PC-3 (cell line): ENCODE measurements at regions not wholly inside any gene's neighbourhood (a gene's known extent, or its start where the extent isn't known, plus 50 kb on each side); places are given as distances from the start of the nearest gene placed in this dataset.
A peak's percentile ranks its signal among the peaks of the same experiment; 100 is the strongest.

Experiments
- ATAC-seq: fragments of 200-7000 bp; cut with Tn5 transposase; 2 replicates; pipeline ENCODE4 v1.9.1; 2020; ENCODE audit warnings: mild to moderate bottlenecking, moderate library complexity
- BruUV-seq: library from RNA; stranded (reverse); fragments of 400-500 nt; replicated peaks from 2 replicates; lab custom pipeline; 2021; lab: Mats Ljungman, UMichigan
- CTCF ChIA-PET: fragments of 300-600 bp; sonication (Branson Sonifier 250); formaldehyde crosslinking; loops from one replicate; lab custom pipeline; 2022; ENCODE audit warnings: antibody characterized with exemption; lab: Charles Lee
- POLR2A ChIA-PET: fragments of 300-600 bp; sonication (Branson Sonifier 250); formaldehyde crosslinking; loops from one replicate; lab custom pipeline; 2022; ENCODE audit warnings: antibody characterized with exemption; ENCODE audit not compliant: unreplicated experiment; lab: Charles Lee
- DNase-seq: peaks from one replicate; pipeline ENCODE4 v3.0.0-alpha.2; 2015
- H2AFZ ChIP-seq: fragments of 300-600 bp; sonication (generic); 2 replicates; pipeline ENCODE4 v1.6.0; 2016; ENCODE audit warnings: antibody characterized with exemption, low read length
- H3F3A ChIP-seq: fragments of 300-600 bp; sonication (generic); one replicate; pipeline ENCODE4 v1.6.0; 2017; ENCODE audit warnings: antibody characterized with exemption, low read length, control low read depth, mild to moderate bottlenecking; ENCODE audit not compliant: unreplicated experiment
- H3K27ac ChIP-seq: fragments of 300-600 bp; sonication (generic); 2 replicates; pipeline ENCODE4 v1.5.1; 2016; ENCODE audit warnings: mild to moderate bottlenecking, low read length
- H3K27me3 ChIP-seq: fragments of 300-600 bp; sonication (generic); 2 replicates; pipeline ENCODE4 v1.6.1; 2016; ENCODE audit warnings: low read length, mixed read lengths
- H3K36me3 ChIP-seq: fragments of 300-600 bp; sonication (generic); 2 replicates; pipeline ENCODE4 v1.6.1; 2016; ENCODE audit warnings: low read depth, mixed run types, low read length, mixed read lengths
- H3K4me1 ChIP-seq: fragments of 300-600 bp; sonication (generic); 2 replicates; pipeline ENCODE4 v1.5.1; 2016; ENCODE audit warnings: low read length; ENCODE audit not compliant: insufficient read depth
- H3K4me2 ChIP-seq: fragments of 300-600 bp; sonication (generic); 2 replicates; pipeline ENCODE4 v1.6.0; 2016; ENCODE audit warnings: low read length
- H3K4me3 ChIP-seq: fragments of 300-600 bp; sonication (generic); 2 replicates; pipeline ENCODE4 v1.5.1; 2016; ENCODE audit warnings: mild to moderate bottlenecking, low read length, mixed read lengths
- H3K79me2 ChIP-seq: fragments of 300-600 bp; sonication (generic); 2 replicates; pipeline ENCODE4 v1.6.1; 2017; ENCODE audit warnings: low read length, mixed read lengths
- H3K9ac ChIP-seq: fragments of 300-600 bp; sonication (generic); 2 replicates; pipeline ENCODE4 v1.6.0; 2016; ENCODE audit warnings: mild to moderate bottlenecking, low read length
- H3K9me2 ChIP-seq: fragments of 300-600 bp; sonication (generic); replicated peaks from 2 replicates; pipeline ENCODE4 v1.6.1; 2016; ENCODE audit warnings: mixed run types, low read length, mixed read lengths
- H3K9me3 ChIP-seq: fragments of 300-600 bp; sonication (generic); 2 replicates; pipeline ENCODE4 v1.6.1; 2016; ENCODE audit warnings: low read length, mixed read lengths
- H4K20me1 ChIP-seq: fragments of 300-600 bp; sonication (generic); 2 replicates; pipeline ENCODE4 v1.6.1; 2016; ENCODE audit warnings: low read length, mixed read lengths
- CTCF ChIP-seq: fragments of 300-600 bp; sonication (generic); conservative IDR thresholded peaks from 2 replicates; pipeline ENCODE4 v1.5.1; 2017; ENCODE audit warnings: antibody characterized with exemption, low read depth, mild to moderate bottlenecking, low read length
- EZH2 ChIP-seq: fragments of 300-600 bp; sonication (generic); IDR thresholded peaks from one replicate; pipeline ENCODE4 v1.6.1; 2017; ENCODE audit warnings: antibody characterized with exemption, mild to moderate bottlenecking, low read length; ENCODE audit not compliant: unreplicated experiment
- EZH2phosphoT487 ChIP-seq: fragments of 300-600 bp; sonication (generic); IDR thresholded peaks from 2 replicates; pipeline ENCODE4 v1.6.1; 2018; ENCODE audit warnings: mild to moderate bottlenecking, antibody characterized with exemption, low read length, borderline replicate concordance
- intact Hi-C: fragments of 100-400 bp; cut with micrococcal nuclease; formaldehyde crosslinking; loops from 2 replicates; pipeline ENCODE4 v1.9.0; 2023

GRCh38 chr11:25309818-25310217 lies 813.0 kb downstream of the LUZP2 start:
- H3F3A ChIP-seq = no peaks in the 10 kb centered on the region
- H4K20me1 ChIP-seq = no peaks in the 10 kb centered on the region
- DNase-seq (no peak), ATAC-seq (no peak)
- H3K27me3 ChIP-seq = no peaks in the 10 kb centered on the region
- peaks cover 2% of the 10 kb centered on the region; the same call in 1 of the 2 replicates for H3K9me3 ChIP-seq
- H3K36me3 ChIP-seq = no peaks in the 10 kb centered on the region
- no peaks in the 10 kb centered on the region for H3K9me2 ChIP-seq
- H3K27ac ChIP-seq = no peak overlapping the region
- no TSS peak for BruUV-seq
- ChIA-PET CTCF (no interaction called here), POLR2A (no interaction called here)
- TF ChIP-seq EZH2 = no peak
- TF ChIP-seq CTCF = no peak
- no peak for TF ChIP-seq EZH2phosphoT487
- H3K79me2 ChIP-seq = no peaks in the 10 kb centered on the region
- H3K4me2 ChIP-seq = no peak overlapping the region
- H2AFZ ChIP-seq = no peak overlapping the region
- no peaks in the 10 kb centered on the region for H3K4me1 ChIP-seq
- intact Hi-C loops = no loop called here
- H3K4me3 ChIP-seq = no peak overlapping the region
- H3K9ac ChIP-seq = no peak overlapping the region

- H3K4me3 ChIP-seq = no peak overlapping the region
- intact Hi-C loops = no loop called here
- POLR2A ChIA-PET = no interaction called here
- H3K4me1 ChIP-seq = 0 out of 2 replicates have a peak, but pooled peaks cover 4% of the 10 kb centered on the region
- CTCF ChIA-PET = interaction anchor here (0.5 kb wide), 1 partner anchor 664 kb away, joined by 11 read pairs; no protein-coding TSS in a partner anchor
- no peaks in the 10 kb centered on the region for H3K79me2 ChIP-seq
- no peaks in the 10 kb centered on the region for H3K27me3 ChIP-seq
- no peak overlapping the region for H3K27ac ChIP-seq
- H3K9me3 ChIP-seq = peaks cover 5% of the 10 kb centered on the region; the same call in 1 of the 2 replicates
- H3K4me2 ChIP-seq = no peak overlapping the region
- no peaks in the 10 kb centered on the region for H3K36me3 ChIP-seq
- H2AFZ ChIP-seq = no peak overlapping the region
- H3K9ac ChIP-seq = no peak overlapping the region
- H3F3A ChIP-seq = no peaks in the 10 kb centered on the region
- ATAC-seq (peak; percentile 42), DNase-seq (peak; percentile 59)
- TF ChIP-seq EZH2 (no peak), CTCF (no peak), EZH2phosphoT487 (no peak)
- no TSS peak for BruUV-seq
- no peaks in the 10 kb centered on the region for H3K9me2 ChIP-seq
- no peaks in the 10 kb centered on the region for H4K20me1 ChIP-seq
These were observed 820.4 kb downstream of the LUZP2 start for GRCh38 chr11:25317216-25317615.

DNA sequence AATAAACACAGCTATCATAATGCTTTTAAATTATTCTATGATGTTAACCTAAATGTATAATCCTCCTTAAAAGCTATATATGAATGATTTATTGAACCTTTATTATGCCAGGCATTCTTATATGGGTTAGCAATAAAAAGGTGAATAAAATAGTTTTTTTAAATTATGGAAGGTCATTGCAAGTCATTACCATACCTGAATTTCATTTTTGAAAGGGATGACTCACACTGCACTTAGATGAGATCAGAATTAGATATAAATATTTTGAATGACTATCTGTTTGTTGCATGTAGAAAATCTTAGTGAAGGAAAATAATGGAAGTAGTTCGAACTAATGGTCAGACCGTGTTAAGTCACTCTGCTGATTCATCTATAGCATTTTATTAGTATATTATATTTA lies 822.3 kb downstream of the LUZP2 start:
- no peak overlapping the region for H3K4me3 ChIP-seq
- H4K20me1 ChIP-seq = no peaks in the 10 kb centered on the region
- TF ChIP-seq CTCF (no peak), EZH2 (no peak), EZH2phosphoT487 (no peak)
- ChIA-PET POLR2A (interaction anchor here (0.6 kb wide), 1 partner anchor 351 kb away, joined by 6 read pairs; no protein-coding TSS in a partner anchor), CTCF (no interaction called here)
- intact Hi-C loops = no loop called here
- no TSS peak for BruUV-seq
- no peak overlapping the region for H2AFZ ChIP-seq
- no peak for ATAC-seq
- H3K9me3 ChIP-seq = peaks cover 5% of the 10 kb centered on the region; the same call in 1 of the 2 replicates
- H3K9me2 ChIP-seq = no peaks in the 10 kb centered on the region
- H3K27ac ChIP-seq = no peak overlapping the region
- no peaks in the 10 kb centered on the region for H3K36me3 ChIP-seq
- H3K4me1 ChIP-seq = 0 out of 2 replicates have a peak, but pooled peaks cover 4% of the 10 kb centered on the region
- H3K9ac ChIP-seq = no peak overlapping the region
- no peaks in the 10 kb centered on the region for H3K79me2 ChIP-seq
- H3F3A ChIP-seq = no peaks in the 10 kb centered on the region
- peak; percentile 20 for DNase-seq
- H3K4me2 ChIP-seq = no peak overlapping the region
- H3K27me3 ChIP-seq = no peaks in the 10 kb centered on the region
